Prostate gland (tissue), 1 donor: ENCODE measurements at regions not wholly inside any gene's neighbourhood (a gene's known extent, or its start where the extent isn't known, plus 50 kb on each side); places are given as distances from the start of the nearest gene placed in this dataset.

Source experiments
- POLR2A ChIP-seq: fragments of 450-650 bp; IDR thresholded peaks from one replicate; pipeline ENCODE4 v1.6.1; 2016; ENCODE audit warnings: antibody characterized with exemption, mild to moderate bottlenecking
- POLR2AphosphoS5 ChIP-seq: sonication (generic); formaldehyde crosslinking; IDR thresholded peaks from one replicate; pipeline ENCODE4 v1.6.1; 2017; ENCODE audit warnings: antibody characterized with exemption

DNA sequence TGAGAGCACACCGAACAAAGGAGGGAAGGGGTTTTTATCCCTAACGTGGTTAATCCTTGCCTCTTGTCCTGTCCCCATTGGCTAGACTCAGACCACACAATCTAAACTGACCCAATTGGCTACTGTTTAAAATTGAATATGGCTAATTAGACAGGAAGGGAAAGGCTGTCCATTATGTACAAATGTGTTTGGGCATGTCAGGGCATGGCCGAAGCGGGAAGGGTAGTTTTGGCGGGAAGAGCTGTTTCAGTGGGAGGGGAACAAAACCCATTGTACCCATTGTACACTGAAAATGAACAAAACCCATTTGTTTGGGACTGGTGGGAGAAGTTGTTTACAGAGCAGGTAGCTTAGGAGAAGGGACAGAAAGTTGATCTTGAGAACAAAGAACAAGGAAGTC is 330.9 kb upstream of the POU1F1 start:
- TF ChIP-seq POLR2A (no peak), POLR2AphosphoS5 (no peak)
